Kidney epithelial cell (primary cell): ENCODE measurements at regions not wholly inside any gene's neighbourhood (a gene's known extent, or its start where the extent isn't known, plus 50 kb on each side); places are given as distances from the start of the nearest gene placed in this dataset.
"Not testable (repeated sequence)": the region's sequence is repeated elsewhere in the genome, so short reads cannot be mapped to it uniquely, and the experiment has no call there.

Experiments
- DNase-seq: peaks from one replicate; pipeline ENCODE4 v3.0.0-alpha.2; 2010; ENCODE audit warnings: low read depth
- H3K27me3 ChIP-seq: 2 replicates; pipeline ENCODE4 v1.6.0; 2011; ENCODE audit warnings: low read length; ENCODE audit not compliant: control insufficient read depth, insufficient read depth
- H3K36me3 ChIP-seq: 2 replicates; pipeline ENCODE4 v1.5.1; 2011; ENCODE audit warnings: low read length; ENCODE audit not compliant: control insufficient read depth, insufficient read depth
- H3K4me3 ChIP-seq: 2 replicates; pipeline ENCODE4 v1.5.1; 2011; ENCODE audit warnings: low read depth, mild to moderate bottlenecking, control low read depth, low read length
- TF ChIP-seq, protein P1 (sequence below): IDR thresholded peaks from 2 replicates; pipeline ENCODE4 v1.5.1; 2011; ENCODE audit warnings: mild to moderate bottlenecking, moderate library complexity, low read length, control low read depth, inconsistent platforms; ENCODE audit not compliant: insufficient read depth, poor library complexity, severe bottlenecking

DNA sequence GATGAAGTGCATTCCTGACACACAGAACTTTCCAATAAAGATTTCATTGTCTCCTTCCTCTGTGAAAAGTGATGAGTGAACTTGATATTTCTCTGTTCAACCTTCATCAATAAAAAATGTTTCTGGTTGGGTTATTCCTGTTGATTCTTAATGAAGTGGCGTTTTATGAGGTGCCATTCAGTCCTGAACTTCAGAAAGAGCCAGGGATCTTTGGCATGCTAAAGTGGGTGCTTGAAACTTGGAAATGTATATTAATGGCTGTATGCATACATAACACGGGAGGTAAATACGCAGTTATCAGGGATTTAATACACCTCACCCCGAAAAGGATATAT is 151.6 kb downstream of the ACTR3B start:
- peaks cover 3% of the 10 kb centered on the region for H3K27me3 ChIP-seq
- TF ChIP-seq, protein P1, sequence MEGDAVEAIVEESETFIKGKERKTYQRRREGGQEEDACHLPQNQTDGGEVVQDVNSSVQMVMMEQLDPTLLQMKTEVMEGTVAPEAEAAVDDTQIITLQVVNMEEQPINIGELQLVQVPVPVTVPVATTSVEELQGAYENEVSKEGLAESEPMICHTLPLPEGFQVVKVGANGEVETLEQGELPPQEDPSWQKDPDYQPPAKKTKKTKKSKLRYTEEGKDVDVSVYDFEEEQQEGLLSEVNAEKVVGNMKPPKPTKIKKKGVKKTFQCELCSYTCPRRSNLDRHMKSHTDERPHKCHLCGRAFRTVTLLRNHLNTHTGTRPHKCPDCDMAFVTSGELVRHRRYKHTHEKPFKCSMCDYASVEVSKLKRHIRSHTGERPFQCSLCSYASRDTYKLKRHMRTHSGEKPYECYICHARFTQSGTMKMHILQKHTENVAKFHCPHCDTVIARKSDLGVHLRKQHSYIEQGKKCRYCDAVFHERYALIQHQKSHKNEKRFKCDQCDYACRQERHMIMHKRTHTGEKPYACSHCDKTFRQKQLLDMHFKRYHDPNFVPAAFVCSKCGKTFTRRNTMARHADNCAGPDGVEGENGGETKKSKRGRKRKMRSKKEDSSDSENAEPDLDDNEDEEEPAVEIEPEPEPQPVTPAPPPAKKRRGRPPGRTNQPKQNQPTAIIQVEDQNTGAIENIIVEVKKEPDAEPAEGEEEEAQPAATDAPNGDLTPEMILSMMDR = no peak
- no peak for DNase-seq
- H3K36me3 ChIP-seq = no peaks in the 10 kb centered on the region
- no peak overlapping the region for H3K4me3 ChIP-seq

DNA sequence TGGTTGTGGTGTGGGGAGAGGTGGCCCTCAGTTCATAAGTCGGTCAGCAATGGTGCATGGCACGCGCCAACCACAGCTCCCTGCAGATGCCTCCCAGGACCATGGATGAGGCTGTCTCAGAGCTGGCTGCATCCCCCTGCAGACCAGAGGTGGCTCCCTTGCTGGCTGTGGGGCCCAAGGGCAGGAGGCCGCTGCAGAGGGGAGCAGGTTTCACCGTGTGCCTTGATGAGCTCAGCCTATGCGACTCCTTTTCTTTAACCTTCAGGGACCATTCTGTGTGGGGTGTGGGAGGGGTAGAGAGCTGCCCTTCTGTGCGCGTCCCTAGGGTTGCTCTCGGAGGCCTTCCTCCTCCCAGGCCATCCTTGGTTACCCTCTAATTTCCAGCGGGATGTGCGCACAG is 152.4 kb downstream of the ACTR3B start:
- TF ChIP-seq, protein P1 = no peak

DNA sequence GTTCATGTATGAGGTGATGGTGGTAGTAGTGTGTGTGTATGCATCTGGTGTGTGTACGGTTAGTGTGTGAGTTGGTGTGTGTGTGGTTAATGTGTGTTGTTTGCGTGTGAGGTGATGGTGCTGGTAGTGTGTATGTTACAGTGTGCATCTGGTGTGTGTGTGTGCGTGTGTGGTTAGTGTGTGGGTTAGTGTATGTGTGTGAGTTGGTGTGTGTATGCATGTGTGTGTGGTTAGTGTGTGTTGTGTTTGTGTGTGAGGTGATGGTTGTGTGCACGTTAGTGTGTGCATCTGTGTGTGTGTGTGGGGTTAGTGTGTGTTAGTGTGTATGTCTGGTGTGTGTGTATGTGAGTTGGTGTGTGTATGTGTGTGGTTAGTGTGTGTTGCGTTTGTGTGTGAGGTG is 153.0 kb downstream of the ACTR3B start:
- Histone ChIP-seq H3K4me3 (no peak overlapping the region), H3K27me3 (peaks cover 3% of the 10 kb centered on the region), H3K36me3 (no peaks in the 10 kb centered on the region)
- TF ChIP-seq, protein P1 = no peak
- DNase-seq = no peak

More for the DNA sequence above, 152.4 kb downstream of the ACTR3B start:
- DNase-seq = no peak
- Histone ChIP-seq H3K4me3 (no peak overlapping the region), H3K27me3 (peaks cover 3% of the 10 kb centered on the region), H3K36me3 (no peaks in the 10 kb centered on the region)

DNA sequence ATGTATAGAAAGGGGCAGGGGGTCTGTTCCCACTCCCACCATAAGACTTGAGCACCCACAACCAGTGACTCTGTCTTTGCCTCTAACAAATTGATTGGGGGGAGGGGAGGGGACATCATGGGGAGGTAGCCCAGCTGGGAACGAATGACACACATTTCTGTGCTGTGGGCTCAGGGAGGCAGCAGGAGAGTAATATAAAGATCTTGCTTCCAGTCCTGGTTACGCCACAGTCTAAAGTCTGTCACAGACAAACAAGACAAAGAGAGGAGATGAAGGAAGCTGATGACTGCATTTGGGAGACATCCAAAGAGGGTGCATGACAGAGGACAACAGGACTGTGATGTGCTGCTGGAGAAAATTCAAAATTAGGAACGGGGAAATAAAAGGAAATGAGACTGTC is 153.9 kb downstream of the ACTR3B start:
- DNase-seq = no peak
- H3K4me3 ChIP-seq = no peak overlapping the region
- H3K27me3 ChIP-seq = peaks cover 3% of the 10 kb centered on the region
- TF ChIP-seq, protein P1 = no peak
- no peaks in the 10 kb centered on the region for H3K36me3 ChIP-seq

DNA sequence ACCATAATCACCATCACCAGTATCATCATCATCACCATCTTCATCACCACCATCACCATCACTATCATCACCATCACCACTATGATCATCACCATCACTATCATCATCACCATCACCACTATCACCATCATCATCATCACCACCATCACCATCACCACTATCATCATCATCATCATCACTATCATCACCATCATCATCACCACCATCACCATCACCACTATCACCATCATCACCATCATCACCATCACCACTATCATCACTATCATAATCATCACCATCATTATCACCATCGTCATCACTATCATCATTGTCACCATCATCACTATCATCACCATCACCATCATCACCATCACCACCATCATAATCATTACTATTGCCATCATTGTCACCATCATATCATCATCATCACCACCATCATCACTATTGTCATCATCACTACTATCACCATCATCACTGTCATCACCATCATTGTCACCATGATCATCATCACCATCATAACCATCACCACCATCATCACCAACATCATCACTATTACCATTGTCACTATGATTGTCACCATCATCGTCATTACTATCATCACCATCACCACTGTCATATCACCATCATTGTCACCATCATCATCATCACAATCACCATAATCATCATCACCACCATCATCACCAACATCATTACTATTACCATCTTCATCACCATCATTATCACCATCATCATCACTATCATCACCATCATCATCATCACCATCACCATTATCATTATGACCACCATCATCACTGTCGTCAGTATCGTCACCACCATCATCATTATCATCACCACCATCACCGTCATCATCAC is 154.7 kb downstream of the ACTR3B start:
- no peaks in the 10 kb centered on the region for H3K36me3 ChIP-seq
- peaks cover 3% of the 10 kb centered on the region for H3K27me3 ChIP-seq
- DNase-seq = no peak
- no peak overlapping the region for H3K4me3 ChIP-seq
- TF ChIP-seq, protein P1 = no peak

DNA sequence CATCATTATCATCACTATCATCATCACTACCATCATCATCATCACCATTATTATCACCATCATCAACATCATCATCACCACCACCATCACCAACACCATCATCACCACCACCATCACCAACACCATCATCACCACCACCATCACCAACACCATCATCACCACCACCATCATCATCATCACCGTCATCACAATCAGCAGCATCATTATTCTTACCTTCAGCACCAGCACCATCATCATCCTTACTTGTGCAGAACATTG is 155.2 kb downstream of the ACTR3B start:
- not testable (repeated sequence) for H3K27me3 ChIP-seq, H3K4me3 ChIP-seq, H3K36me3 ChIP-seq, DNase-seq
